Embryonic facial prominence (tissue), 1 donor: ENCODE measurements at regions not wholly inside any gene's neighbourhood (a gene's known extent, or its start where the extent isn't known, plus 50 kb on each side); places are given as distances from the start of the nearest gene placed in this dataset.

Experiments
- DNase-seq: peaks from one replicate; pipeline ENCODE4 v3.0.0-alpha.2; 2016; ENCODE audit errors: extremely low spot score

GRCh38 chr18:55850904-55851303, 262.9 kb upstream of the TCF4 start:
- DNase-seq: no peak

DNA sequence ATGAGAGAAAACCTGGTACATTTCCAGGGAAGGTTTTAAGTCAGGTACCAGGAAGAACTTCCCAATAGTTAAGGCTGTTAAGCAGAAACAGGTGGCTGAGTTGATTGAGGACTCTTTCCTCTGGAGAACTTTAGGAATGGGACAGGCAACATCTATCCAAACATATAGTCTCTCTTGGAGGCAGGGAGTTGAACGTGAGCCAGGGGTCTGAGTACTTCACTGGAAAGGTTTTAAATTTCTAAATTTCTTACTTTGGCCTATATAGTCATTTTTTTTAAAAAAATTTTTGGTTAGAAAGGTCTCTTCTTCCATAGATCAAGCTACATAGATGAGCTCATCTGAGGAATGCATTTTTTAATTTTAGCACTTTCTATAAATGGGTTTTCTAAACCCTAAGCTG, 261.4 kb upstream of the TCF4 start:
- no peak for DNase-seq

- DNase-seq: no peak
Measured at GRCh38 chr18:55847960-55848359, 260.0 kb upstream of the TCF4 start.

DNA sequence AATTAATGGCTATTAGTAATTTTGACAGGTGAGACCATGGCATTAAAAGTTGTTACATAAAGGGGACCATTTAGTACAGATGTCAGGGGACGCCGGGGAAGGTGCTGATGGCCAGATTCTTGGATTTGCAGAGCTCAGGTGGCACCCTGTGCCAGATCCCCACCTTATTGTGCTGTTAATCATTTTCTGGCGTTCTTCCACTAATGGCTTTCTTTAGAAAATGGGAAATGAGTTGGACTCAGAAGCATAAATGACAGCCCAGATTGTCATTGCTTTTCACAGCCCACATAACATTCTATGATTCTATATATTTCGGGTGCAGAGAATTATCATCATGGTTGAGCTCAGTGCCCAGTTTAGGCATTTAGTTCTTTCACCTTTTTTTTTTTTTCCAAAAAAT, 257.2 kb upstream of the TCF4 start:
- no peak for DNase-seq

DNA sequence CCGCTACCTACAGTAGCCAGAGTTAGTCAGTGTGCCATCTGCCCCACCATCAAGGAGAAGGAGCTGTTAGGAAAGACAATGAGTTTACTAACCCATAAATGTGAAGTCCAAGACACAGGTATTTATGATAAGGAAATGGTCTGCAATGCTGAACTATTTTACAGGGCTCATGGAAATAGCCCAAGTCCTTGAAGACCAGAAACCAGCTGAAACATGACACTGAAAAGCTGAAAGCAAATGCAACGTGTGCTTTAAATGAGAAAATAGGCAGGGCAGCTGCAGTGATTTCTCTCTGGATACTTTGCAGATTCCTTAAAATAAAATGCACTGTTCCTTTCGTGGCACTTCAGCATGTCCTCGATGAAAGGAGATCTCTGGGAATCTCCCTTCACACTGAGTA, 256.4 kb upstream of the TCF4 start:
- DNase-seq: no peak

GRCh38 chr18:55841314-55841713, 253.3 kb upstream of the TCF4 start:
- DNase-seq: no peak

DNA sequence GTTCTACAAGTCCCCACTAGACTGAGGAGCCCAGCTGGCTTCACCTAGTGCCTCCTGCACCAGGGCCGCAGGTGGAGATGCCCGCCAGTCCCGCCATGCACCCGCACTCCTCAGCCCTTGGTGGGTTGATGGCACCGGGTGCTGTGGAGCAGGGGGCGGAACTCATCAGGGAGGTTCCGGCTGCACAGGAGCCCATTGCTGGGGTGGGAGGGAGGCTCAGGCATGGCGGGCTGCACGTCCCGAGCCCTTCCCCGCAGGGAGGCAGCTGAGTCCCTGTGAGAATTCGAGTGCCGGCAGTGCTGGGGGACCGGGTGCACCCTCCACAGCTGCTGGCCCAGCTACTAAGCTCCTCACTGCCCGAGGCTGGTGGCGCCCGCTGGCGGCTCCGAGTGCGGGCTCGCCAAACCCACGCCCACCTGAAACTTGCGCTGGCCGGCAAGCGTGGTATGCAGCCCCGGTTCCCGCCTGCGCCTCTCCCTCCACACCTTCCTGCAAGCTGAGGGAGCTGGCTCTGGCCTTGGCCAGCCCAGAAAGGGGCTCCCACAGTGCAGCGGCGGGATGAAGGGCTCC, 252.7 kb upstream of the TCF4 start:
- no peak for DNase-seq

GRCh38 chr18:55839343-55839742, 251.4 kb upstream of the TCF4 start:
- DNase-seq: no peak

- no peak for DNase-seq
Measured at GRCh38 chr18:55838841-55839240, 250.8 kb upstream of the TCF4 start.

DNA sequence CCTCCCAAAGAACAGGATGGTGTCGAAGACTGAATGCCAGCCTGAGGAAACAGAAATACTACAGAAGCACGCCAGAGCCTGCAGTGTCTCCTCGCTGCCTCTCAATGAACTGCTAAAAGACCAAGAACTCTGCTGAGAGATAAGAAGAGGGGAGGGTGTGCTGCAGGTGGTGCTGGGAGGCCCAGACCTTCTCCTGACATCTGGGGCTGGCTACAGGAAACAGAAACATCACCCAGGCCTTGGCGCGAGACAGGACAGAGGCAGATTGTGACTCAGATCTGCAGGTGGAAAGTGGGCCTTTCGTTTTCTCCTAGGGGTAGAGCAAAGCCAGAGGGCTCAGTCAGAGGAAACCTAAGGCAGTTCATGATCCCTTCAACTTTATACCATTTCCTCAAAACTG, 250.3 kb upstream of the TCF4 start:
- no peak for DNase-seq

DNA sequence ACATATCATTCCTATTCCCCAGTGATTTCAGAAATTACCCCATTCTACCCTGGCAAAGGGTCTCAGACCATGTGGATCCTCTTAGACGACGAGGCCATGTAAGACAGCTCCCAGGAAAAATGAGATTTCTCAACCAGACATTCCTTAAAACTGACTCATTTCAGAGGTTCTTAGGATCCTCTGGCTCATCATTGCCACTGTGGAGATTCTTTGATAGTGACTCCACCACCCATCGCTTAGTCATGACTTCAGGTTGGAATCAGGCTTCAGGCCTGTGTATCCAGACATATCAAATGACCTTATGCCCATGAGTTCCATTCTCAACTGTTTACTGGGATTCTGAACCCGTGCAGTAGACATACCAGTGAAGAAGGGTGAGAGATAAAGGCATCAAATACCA, 245.6 kb upstream of the TCF4 start:
- DNase-seq: no peak

DNA sequence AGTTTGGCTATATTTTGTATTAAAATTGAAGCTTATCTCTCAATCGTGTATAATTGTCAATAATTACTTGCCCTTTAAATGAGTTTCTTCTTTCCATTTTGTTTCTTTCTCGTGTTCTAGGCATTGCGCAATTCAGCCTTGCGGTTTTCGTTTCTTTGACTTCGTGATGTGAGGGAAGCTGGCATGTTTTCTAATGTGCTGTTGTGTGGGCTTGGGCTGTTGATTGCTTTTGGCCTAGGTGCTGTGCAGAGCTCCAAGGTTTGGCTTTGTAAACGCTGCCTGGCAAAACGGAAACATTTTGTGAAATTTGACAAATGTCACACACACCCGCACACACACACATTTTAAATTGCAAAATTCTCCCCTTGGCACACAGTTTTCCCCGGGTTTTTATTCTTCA, 242.6 kb upstream of the TCF4 start:
- no peak for DNase-seq

GRCh38 chr18:55821219-55821618, 233.2 kb upstream of the TCF4 start:
- DNase-seq: no peak

DNA sequence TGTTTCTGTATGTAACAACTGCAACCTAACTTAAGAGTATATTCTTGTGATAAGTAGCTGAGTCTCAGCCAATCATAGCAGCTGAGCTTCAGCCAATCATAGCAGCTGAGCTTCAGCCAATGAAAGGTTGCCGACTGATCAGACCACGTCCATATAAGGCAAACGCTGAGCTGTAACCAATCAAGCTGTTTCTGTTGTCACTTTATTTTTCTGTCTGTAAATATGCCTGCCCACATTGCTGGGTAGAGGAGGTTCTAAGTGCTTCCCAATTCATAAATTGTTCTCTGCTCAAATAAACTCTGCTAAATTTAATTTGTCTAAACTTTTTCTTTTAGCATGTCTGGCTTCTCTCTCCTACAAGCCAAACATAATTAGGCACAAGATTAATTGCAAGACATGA, 231.5 kb upstream of the TCF4 start:
- no peak for DNase-seq

DNA sequence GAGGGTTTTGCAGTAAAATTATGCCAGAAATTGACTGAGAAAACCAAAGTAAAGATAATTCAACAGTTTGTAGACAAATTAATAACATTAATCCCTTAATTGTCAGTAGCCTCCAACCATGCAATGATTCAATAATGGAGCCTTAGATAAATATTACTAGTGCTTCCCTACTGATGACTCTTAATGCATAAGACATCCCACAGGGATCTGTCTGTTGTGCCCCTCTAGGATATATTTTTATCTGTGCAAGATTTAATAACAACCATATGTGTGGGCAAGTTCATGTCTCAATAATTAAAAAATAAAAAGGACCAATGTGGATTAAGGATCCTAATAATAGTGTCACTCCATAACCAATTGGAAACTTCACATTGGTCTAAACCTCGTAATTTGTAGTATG, 230.3 kb upstream of the TCF4 start:
- DNase-seq: no peak

GRCh38 chr18:55811925-55812324, 223.9 kb upstream of the TCF4 start:
- no peak for DNase-seq

DNA sequence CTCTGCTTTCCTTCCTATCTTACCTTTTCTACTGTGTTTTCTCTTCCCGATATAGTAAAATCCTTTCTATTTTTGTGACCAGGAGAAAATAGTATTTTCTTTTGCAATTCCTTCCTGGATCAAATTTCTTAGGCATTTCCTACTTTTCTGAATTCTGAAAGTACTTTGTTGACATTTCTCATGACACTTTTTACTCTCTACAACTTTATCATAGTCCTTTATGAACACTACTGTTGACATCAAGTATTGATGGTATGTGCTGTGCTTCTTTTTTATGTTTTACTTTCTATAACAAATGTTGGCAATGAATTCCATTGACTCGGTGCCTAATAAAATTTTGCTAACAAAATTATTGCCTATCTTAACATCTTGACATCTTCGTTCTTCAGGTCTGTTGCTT, 217.7 kb upstream of the TCF4 start:
- no peak for DNase-seq

- DNase-seq: no peak
Measured at GRCh38 chr18:55795101-55795669, 207.2 kb upstream of the TCF4 start.

DNA sequence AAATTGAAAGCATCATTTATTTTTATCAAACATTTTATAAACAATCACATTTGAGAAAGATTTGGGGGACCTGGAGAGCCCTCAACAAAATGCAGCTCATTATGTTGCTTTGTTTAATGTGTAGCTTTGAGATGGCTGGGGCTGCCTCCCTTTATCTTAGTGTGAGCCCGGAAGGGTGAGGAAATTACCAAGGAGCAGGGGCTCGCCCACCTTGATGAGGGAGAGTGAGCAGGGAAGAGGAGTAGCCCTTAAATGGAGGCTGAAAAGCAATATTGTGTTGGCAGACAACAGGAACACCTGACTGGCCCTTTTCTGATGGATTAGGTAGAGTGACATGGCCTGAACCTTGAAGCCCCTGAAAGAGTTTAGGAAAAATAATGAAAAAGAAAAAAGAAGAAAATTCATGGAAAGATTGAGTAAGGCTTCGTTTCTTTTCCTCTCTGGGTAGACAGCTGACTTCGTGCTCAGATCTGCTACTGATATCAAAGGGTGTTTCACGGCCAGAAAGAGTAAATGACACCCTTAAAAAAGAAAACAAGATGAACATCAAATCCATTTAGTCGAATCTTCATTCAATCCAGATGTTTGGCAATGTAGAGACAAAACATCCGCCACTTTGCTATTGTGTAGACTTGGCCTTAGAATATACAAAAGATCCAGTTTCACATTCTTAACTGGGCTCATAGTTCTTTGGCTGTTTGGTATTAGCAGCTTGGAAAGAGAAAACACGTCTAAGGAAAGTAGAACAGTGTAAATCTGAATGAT, 206.5 kb upstream of the TCF4 start:
- DNase-seq: peak; percentile 52

DNA sequence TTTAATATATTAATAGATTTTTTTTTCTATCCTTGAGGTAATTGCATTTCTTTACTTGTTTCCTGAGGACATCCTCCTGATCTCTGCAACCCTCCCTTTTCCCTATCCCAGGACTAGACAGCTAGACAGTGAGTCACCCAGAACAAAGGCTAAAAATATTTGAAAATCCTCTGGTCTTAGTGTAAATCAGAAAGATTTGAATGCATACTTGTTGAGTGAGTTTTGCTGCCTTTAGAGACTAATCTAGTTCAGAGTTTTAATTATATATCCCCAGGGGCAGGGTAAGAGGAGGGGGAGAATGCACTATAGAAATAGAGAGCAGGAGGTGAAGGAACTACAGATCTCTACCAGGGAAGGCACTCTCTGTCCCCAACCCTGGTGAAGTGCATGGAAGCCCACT, 202.3 kb upstream of the TCF4 start:
- DNase-seq: no peak

DNA sequence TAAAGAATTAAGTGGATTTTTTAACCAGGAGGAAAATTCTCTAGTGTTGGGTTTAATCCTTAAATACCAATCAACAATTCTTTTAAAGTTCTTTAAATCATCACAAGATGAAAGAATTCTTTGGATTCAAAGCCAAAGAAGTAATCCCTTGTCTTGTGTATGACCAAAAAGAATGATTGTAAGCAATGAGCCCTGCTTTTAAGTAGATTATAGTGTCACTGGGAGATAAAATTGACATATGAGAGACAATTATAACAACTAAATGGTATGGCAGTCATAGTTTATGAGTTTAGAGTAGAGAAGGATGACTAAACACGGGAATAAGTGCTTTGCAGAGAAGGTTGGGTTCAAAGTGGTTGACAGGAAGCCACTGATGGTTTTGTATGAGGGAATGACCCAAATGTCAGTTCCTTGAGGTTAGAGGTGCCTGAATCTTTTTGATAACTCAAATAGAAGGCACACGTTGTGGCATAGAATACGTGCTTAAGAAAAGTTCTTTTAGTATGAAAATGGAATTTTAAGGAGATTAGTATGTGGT, 199.6 kb upstream of the TCF4 start:
- no peak for DNase-seq

DNA sequence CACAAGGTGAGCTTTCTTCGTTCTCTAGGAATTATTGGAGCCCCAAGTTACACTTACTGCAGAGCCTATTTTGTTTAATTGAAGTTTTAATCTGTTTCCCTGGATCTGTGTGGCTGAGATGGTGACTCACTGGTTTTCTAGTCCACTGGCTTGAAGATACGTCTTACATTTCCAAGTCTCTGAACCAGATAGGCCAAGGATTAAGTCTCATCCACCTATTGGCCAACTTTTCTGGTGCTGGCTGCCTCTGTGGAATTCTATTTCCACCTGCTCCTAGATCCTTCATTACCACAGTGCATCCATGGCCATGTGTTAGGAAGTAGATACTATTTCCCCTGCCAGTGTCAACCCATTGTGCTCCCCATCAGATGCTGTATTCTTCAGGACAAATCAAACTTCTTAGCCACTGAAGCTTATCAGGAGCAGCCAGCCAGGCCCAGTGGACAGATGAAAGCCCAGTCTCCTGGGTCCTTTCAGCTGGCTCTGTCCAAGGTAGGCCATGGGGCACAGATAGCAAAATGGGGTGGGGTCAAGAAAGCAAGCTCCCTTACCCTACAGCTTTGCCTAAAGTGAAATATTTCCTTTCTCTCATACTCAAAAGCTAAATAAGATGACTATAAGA, 198.8 kb upstream of the TCF4 start:
- no peak for DNase-seq

DNA sequence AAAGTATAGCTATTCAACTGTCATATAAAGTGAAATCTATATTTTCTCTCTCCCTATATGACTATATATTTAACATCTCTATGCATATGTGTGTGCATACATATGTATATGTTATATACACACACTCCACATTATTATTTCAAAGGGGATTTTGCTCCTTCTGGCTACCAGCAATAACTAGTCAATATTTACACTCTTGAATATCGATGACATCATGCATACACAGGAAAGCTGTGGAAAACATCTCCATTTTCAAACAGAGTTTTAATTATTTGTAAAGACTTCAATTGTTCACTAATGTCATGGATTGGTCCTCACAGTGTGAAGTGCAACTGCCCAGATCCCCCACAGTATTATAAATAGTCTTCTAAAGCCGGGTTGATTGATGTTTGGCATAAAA, 195.9 kb upstream of the TCF4 start:
- DNase-seq: no peak
